Activated CD4-positive, alpha-beta T cell treated with anti-CD3 and anti-CD28 coated beads, Interleukin-2, amount 50 U/mL, for 4 hours (primary cell): ENCODE measurements at regions not wholly inside any gene's neighbourhood (a gene's known extent, or its start where the extent isn't known, plus 50 kb on each side); places are given as distances from the start of the nearest gene placed in this dataset.
"Not testable (repeated sequence)": the region's sequence is repeated elsewhere in the genome, so short reads cannot be mapped to it uniquely, and the experiment has no call there.

Experiments used
- DNase-seq, 2 experiments: peaks; one replicate each; pipeline ENCODE4 v3.0.0-alpha.2; 2020

DNA sequence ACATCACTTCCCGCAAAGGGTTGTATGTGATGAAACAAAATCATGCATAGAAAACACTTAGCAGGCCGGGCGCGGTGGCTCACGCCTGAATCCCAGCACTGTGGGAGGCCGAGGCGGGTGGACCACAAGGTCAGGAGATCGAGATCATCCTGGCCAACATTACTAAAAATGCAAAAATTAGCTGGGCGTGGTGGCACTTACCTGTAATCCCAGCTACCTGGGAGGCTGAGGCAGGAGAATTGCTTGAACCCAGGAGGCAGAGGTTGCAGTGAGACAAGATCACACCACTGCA is 265.9 kb downstream of the FAM43A start:
- not testable (repeated sequence) for DNase-seq

DNA sequence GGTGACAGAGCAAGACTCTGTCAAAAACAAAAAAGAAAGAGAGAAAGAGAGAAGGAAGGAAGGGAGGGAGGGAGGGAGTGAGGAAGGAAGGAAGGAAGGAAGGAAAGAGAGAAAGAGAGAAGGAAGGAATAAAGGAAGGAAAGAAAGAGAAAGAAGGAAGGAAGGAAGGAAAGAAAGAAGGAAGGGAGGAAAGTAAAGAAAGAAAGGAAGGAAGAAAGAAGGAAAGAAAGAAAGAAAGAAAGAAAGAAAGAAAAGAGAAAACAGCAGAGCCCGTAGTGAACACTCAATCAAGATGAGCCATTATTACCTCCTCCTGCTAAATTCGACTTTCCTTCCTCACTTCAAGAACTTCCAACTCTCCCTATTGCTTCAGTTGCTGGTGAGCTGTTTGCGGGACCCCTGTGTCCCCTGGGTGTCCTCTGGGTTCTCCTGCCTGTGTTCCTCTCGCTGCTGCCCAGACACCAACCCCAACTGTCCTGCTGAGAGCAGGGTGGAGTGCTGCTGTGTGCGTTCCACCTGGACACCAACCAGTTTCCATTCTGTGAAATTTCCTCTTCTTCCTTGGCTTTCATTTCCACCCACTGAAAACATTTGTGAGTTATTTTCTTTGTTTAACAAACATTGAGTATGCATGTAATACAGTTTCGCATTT is 266.4 kb downstream of the FAM43A start:
- no peak for DNase-seq

DNA sequence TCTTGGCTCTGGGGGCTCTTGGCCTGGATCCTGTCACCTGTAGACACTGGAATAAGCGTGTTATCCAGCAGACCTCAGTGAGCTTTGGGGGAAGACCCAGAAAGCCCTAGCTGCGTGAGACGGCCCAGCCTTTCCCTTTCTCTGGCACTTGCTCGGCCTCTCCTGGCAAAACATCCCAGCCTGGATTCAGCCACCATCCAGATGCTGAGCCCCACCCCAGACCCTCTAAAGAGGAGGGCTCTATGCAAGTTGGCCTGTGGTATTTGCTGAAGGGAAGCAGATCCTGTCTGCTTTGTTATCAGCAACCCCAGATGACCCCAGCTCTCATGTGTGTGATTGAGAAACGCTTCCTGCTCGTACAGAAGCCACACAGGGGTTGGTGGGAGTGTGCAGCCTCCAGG is 267.2 kb downstream of the FAM43A start:
- DNase-seq, result no peak

DNA sequence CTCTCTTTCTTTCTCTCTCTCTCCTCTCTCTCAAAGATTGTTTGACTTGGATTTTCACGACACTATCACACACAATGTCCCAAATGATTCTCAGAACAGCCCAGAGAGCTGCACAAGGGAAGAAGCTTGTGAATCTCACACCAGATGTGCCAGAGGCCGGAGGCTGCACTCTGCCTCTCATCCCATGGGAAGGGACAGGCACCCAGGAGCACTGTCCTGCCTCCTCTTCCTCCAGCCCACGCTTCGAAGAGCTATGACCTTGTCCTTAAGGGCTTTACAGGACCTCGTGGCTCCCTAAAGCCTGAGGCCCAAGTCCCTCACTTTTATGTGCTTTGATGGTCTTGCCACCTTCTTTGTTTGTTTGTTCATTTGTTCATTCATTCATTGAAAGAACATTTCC is 267.6 kb downstream of the FAM43A start:
- DNase-seq, result no peak

DNA sequence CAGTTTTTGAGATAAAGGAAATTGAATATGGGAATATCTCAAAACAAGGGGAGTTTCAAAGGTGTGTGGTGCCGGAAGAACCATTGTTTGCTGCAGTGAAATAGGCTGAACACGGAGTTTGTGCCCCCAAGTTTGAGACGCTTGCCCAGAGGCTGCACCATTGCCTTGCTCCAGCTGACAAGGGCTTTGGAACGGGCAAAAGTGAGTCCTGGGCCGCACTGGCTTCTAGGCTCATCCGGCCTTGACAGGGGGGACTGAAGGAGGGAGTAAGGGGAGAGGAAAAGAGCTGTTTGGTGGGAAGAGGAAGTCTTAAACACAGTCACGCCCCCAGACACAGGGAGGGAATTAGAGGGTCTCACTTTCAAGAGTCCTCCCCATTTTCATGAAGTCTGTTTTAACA is 269.9 kb downstream of the FAM43A start:
- no peak for DNase-seq

DNA sequence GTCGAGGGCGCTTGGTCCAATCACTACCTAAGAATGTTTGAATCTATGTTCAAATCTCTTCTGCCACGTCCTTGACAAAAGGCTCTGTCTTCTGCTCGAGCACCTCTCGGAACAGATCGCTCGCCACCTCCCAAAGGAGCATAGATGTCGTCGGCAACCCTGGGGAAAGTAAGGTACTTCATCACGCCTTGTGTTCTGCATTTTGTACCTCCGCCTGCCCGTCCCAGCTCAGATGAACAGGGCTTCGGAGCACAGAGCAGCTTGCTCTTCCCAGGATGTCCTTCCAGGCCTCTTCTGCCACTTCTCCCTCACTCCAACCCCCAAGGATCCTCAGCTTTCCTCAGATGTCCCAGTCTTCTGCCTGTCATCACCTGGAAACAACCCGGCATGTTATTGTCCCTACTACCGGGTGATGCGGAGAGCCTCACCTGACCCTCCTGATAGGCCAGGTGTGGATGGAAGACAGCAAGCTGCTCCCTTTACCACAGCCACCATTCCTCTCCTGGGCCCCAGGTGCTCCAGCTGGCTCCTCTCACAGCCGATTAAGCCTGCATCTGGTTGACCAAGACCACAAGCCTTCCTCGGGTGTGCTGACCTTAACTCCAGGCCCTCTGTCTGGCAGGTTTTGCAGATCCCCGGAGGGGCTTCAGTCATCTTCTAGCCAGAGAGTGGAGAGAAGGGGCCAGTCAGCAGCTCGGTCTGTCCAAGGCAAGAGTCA is 270.5 kb downstream of the FAM43A start:
- no peak for DNase-seq

DNA sequence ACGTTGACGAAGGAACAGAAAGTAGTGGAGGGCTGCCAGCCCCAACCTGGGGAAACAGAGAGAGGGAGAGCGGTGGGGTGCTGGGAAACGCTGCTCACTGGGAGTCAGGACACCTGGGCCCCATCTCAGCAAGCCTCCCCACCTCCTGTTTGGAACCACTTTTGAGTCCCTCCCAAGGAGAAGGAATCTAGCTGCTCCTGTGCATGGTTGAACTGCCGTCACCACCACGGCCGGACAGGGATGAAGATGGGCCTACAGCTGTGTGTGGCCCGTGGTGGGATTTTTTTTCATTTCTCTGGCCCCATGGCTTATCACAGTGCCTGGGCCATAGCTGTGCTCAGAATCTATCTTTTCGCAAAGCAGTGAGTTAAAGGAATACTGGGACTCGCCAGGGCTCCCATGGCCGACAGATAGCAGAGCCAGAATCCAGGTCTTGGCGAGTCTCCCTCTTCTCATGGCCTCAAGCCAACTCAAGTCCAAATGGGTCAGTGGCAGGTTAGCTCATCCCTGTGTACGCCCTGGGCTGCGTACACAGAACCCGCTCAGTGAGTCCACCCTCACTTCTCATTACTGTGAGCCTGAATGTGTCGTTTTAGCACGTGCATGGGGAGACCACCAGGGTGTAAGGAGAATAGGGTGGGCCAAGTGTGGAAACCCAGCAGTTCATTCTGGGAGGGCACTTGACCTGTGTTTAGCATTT is 271.2 kb downstream of the FAM43A start:
- DNase-seq, result no peak

DNA sequence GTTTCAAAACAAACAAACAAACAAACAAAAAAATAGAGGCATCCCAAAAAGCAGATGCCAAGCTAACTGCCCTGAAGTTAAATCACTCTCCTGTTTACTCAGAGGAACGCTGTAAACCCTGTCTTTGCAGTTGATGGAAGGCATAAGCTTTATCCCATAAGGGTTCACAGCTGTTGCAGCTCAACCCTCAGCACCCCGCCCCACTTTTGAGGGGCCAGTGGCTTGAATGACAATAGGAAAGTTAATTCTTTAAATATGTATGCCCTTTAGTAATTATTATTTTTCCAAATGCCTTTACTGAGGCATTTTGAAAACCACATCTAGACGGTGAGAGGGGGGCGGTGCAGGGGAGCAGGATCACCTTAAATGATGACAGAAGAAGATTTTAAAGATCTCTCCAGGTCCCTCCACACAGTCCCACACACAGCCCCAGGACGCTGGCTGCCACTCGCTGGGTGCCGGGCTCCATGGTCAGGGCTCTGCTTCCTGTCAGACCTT is 272.1 kb downstream of the FAM43A start:
- DNase-seq, result no peak

DNA sequence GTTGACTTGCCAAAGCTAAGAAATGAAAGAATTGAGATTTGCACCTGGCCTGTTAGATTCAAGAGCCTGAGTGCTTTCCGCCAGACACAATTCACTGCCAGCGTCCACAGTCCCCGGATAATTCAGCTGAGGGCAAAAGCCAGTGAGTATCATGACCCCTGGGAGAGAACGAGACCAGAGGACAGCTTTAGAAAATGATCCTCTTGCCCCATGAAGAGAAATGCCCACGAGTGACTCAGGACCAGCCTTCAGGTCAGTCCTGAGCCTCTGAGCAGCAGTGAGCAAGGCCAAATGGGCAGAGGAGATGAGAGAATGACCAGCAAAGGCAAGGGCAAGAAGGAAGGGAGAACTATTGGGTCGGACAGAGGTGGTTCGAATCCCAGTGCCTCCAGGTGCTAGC is 273.5 kb downstream of the FAM43A start:
- no peak for DNase-seq

DNA sequence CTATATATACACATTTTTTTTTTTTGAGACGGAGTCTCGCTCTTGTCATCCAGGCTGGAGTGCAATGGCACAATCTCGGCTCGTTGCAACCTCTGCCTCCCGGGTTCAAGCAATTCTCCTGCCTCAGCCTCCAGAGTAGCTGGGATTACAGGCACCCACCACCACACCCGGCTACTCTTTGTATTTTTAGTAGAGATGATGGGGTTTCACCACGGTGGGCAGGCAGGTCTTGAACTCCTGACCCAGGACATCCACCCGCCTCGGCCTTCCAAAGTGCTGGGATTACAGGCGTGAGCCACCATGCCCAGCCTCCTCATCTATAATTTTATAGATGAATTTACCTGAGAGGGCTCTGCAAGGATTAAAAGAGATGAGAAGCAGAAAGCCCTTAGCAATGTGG is 274.0 kb downstream of the FAM43A start:
- not testable (repeated sequence) for DNase-seq

DNA sequence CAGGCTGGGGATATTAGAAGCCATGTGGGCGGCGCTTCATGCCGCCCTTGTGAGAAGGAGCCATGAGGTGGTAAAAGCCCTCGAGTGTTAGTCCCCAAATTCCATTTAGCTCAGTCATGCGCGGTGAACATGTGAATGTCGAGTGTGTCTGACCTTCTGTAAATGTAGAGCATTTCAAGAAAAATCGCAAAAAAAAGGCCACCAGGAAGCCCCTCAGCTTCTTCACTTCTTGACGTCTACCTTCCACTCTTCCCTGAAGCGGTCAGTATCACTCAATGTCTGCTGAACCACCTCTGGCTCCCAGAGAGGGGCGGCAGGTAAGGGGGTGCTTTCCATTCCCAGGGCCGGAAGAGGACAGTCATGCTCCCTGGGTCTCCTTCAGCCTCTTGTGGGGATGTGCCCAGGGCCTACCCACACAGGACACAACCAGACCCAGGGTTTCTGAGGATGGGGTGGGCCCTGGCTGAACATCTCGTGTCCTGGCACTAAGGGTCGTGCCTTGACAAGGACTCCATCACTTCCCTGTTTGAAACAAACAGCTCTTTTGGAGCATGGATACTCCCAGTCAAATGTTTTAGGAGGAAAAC is 274.9 kb downstream of the FAM43A start:
- DNase-seq, result no peak

DNA sequence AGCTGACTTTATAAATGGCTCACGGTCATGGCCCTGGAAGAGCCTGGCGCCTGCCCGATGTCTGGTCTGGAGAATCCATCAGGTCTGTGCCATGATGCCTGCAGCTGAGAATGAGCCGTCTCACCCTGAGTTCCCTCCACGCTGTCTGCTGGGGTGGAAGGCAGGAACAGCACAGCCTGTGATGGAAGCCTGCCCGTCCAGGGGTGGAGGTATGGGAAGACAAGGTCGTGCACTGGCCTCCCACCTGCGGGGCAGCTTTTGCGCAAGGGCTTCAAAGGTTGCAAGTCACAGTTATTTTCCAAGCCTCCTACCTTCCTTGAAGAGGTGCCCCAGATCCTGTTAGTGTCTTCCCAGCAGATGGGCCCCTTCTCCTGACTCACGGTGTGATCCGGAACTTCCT is 275.5 kb downstream of the FAM43A start:
- DNase-seq, result no peak

DNA sequence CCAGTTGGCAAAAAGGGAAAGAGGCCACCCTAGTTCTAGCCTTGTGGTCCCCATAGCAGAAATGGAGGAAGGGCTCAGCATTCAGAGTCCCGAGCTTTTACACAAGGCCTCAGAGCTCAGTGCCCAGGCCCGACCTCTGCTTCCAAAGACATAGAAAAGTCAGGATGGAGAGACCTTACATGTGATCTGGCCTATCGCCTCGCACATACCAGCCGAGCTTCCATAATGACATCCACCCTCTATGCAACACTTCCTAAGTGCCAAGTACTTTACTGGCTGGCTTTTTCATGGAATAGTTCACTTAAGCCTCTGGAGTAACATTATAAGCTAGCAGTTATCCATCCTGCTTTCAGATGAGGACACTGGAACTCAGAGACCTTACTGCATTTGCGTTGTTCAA is 275.9 kb downstream of the FAM43A start:
- DNase-seq, result no peak

DNA sequence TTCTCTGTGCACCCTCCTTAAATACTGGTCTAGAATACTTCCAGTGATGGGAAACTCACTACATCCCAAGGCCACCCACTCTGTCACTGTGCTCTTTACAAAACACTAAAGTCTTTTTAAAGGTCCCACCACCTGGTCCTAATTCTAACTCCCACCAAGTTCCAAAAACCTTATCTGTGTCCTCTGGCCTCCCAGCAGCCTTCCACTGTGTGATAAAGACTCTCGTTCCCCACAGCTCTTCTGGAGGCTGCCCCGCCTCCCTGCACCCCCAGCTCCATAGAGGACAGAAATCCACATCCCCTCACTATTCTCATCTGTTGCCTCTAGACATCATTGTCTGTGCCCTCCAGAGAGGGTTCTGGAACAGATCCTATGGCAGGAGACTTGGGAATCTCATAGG is 276.4 kb downstream of the FAM43A start:
- no peak for DNase-seq

DNA sequence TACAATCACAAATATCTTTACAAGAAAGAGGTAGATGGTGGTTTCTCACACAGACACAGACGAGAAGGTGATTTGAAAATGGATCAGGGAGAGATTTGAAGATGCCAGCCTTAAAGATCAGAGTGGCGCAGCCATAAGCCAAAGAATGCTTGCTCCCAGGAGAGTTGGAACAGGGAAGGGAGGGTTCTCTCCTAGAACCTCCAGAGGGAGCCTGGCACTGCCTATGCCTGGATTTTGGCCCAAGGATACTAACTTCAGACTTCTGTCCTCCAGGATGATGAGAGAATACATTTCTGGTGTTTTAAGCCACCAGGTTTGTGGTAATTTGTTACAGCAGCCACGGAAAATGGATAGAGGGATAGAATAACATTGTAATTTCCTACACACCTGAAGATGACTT is 279.1 kb downstream of the FAM43A start:
- no peak for DNase-seq

DNA sequence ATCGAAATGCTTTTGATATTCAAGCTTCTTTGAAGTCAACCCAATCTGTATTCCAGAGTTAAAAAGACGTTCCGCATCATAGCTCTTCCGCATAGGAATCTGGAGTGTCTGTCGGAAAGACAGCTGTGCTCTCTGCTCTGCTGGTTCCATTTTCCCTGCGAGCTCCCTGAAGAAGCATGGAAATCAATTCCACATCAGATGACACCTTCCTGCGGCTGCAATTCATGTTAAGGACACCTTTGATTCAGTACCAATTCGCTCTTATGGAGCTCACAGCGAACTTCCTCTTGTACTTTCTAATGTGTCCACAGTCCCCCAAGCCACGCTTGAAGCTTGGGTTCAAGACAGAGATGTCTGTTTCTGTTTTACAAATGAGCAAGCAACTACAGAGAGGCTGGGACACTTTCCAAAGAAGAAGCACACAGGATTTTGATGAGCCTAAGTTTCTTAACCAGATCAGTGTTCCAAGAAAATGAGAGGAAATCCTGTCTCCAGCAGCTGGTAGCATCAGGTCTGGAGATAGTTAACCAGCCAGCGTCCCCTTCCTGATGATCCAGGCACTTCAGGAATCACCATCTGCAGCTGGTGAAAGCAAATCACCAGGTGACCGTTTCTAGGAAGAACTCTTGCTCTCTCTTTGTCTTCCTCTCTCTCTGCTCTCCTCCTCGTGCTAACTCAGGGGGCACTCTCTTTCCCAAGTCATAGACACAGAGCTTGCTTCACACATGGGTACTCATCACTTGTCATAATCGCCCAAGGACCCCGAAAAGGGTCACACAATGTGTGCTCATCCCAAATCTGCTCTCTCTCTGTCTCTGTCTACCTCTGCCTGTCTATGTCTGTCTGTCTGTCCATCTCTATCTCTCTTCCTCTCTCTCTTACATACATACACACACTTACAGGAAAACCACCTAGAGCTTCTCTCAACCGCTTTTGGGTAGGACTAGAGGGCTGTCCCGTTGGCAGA is 281.8 kb downstream of the FAM43A start:
- no peak for DNase-seq

DNA sequence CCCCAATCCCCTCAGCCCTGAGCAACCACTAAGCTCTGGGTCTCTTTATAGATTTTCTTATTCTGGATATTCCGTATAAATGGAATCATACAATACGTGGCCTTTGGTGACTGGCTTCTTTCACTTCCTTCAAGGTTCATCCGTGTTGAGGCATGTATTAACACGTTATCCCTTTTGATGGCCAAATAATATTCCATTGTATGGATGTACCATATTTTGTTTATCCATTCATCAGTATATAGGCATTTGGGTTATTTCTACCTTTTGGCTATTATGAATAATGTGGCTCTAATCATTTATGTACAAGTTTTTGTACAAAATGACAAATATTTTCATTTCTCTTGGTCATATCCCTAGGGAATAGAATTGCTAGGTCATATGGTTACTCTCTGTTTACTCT is 284.4 kb downstream of the FAM43A start:
- DNase-seq, result no peak

DNA sequence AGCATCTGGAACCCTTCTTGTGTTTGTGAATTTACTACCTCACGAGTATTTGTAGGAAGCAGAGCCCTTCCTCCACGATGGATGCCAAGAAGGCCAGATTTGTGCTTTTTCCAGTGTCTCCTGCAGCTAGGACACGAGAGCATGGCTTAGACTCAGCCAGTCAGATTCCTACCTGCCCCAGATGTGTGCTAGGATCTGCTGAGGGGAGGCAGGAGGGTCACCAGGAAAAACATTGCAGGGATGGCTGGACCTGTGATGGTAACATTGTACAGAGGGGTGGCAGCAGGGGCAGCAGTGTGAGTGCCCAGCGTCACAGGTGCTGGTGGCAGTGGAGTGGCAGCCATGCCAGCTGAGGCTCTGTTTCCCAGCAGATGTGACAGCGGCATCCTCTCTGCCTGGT is 285.3 kb downstream of the FAM43A start:
- DNase-seq, result no peak

DNA sequence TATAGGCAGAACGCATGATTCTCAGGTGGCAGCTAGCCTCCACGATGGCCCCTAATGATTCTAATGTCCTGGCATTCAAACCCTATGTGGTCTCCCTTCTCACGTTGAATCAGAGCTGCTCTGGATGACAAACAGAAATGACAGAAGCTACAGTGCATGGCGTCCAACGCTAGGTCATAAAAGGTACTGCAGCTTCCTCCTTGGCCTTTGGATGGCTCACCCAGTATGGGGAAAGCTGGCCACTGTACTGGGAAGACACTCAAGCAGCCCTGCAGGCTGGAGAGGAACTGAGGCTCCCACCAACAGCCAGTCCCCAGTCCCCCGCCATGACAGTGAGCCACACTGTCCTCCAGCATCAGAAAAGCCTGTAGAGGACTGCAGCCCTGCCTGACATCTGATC is 286.3 kb downstream of the FAM43A start:
- no peak for DNase-seq

DNA sequence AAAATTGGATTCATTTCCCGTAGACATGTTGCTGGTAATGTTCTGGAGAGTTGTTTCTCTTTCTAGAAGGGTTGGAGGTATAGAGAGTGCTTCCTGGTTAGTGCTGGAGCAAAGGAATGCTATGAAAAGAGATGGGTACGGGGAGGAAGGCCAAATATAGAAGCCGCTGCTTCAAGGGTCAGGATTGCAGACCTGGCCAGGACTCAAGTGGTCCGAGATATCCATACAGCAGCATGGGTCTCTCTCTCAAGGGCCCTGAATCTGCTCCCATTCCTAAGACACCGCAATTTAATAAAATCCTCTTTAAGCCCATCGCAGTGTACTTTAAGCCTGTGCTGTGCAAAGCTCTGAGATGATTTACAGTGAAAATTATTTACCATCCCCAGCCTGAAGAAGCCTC is 287.0 kb downstream of the FAM43A start:
- DNase-seq, result no peak

DNA sequence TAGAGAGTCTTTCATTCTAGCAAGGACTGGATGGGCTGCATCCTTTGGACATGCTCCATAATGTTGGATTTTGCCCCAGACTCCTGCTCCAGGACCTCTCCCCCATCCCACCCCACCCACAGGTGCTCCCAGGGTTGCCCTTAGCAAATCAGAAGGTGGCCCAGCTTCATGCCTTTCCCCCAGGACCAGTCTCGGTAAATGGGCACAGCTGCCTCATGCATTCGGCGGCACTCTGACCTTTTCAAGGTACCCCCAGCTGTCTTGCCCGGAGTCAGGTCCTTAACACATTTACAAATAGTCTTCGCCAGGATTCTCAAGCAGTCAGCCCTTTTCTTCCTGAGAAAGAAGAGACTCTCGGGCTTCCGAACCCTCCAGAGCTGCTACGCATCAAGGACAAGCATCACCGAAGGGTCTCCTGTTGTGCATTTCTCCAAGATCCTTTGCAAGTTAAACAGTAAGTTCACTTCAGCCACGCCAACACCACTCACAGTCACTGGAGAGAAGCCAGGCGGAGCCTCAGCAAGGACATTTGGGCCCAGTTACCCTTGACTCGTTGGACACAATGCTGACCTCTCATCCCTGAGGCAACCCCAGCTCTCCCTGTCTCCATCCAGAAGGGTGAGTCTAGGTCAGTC is 287.8 kb downstream of the FAM43A start:
- DNase-seq, result no peak

DNA sequence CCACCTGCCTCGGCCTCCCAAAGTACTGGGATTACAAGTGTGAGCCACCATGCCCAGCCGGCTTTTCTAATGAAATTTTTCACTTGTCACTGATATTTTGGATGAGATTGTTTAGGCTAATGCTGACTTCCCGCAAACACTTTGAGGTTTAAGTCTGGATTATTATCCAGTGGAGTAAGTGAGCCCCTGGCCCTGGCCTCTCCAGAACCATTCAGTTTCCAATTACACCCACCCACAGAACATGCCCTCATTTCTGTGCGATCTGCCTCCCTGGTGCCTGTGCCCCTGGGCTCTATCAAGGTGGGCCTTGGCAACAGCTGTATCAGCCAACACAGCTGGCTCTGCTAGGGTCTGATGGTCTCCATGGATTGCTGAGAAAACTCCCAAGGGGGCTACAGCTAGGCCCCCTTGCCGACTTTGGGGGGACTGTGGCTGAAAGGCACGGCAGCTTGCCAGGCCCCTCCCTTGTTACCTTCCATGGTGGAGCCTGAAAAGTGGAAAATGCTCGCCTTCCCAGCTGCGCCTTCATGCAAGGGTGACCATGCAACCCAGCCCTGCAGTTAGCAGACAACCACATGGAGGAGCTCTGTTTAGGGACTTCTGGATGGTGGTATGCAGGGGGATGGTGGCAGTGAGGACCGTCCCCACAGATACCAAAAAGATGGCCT is 288.9 kb downstream of the FAM43A start:
- no peak for DNase-seq
